Keratinocyte (primary cell): ENCODE measurements at regions not wholly inside any gene's neighbourhood (a gene's known extent, or its start where the extent isn't known, plus 50 kb on each side); places are given as distances from the start of the nearest gene placed in this dataset.
A peak's percentile ranks its signal among the peaks of the same experiment; 100 is the strongest.

ENCODE experiments used
- DNase-seq: peaks from one replicate; pipeline ENCODE4 v3.0.0-alpha.2; 2011; ENCODE audit warnings: low read depth, missing footprints, low spot score
- FAIRE-seq: peaks from 2 replicates; lab custom pipeline; 2011; peaks lifted over from hg19 to GRCh38; lab: Jason Lieb, UNC
- H2AFZ ChIP-seq: 2 replicates; pipeline ENCODE4 v1.6.0; 2012; ENCODE audit warnings: low read length, control low read depth, inconsistent platforms; ENCODE audit not compliant: control insufficient read depth
- H3K27ac ChIP-seq: 2 replicates; pipeline ENCODE4 v1.5.1; 2011; ENCODE audit warnings: low read length; ENCODE audit not compliant: control insufficient read depth, insufficient read depth
- H3K27me3 ChIP-seq: 3 replicates; pipeline ENCODE4 v1.6.0; 2011; ENCODE audit warnings: low read length; ENCODE audit not compliant: control insufficient read depth, insufficient read depth; ENCODE audit errors: extremely low read depth
- H3K36me3 ChIP-seq, 2 experiments: 2 replicates in 1 of 2; 3 replicates in 1 of 2; pipeline ENCODE4 v1.5.1; 2011; ENCODE audit warnings: low read length in 2 of 2, mild to moderate bottlenecking in 1 of 2; ENCODE audit not compliant: control insufficient read depth in 2 of 2, insufficient read depth in 2 of 2; ENCODE audit errors: extremely low read depth in 1 of 2
- H3K4me1 ChIP-seq: 3 replicates; pipeline ENCODE4 v1.5.1; 2011; ENCODE audit warnings: low read length; ENCODE audit not compliant: control insufficient read depth, insufficient read depth; ENCODE audit errors: extremely low read depth
- H3K4me2 ChIP-seq: 3 replicates; pipeline ENCODE4 v1.6.0; 2011; ENCODE audit warnings: low read depth, low read length; ENCODE audit not compliant: control insufficient read depth, insufficient read depth; ENCODE audit errors: extremely low read depth
- H3K4me3 ChIP-seq, 3 experiments: fragments of 200-600 bp in 1 of 3; sonication (generic) in 1 of 3; 2 replicates in 2 of 3; 3 replicates in 1 of 3; pipeline ENCODE4 v1.5.1; 2011 to 2016; ENCODE audit warnings: low read length in 3 of 3, mild to moderate bottlenecking in 3 of 3, control low read depth in 2 of 3, inconsistent platforms in 1 of 3, low read depth in 1 of 3, mixed read lengths in 1 of 3, mixed run types in 1 of 3, moderate library complexity in 1 of 3; ENCODE audit not compliant: control insufficient read depth in 2 of 3, insufficient read depth in 2 of 3; ENCODE audit errors: extremely low read depth in 1 of 3
- H3K79me2 ChIP-seq: 2 replicates; pipeline ENCODE4 v1.6.0; 2012; ENCODE audit warnings: low read length; ENCODE audit not compliant: control insufficient read depth, insufficient read depth
- H3K9ac ChIP-seq: 3 replicates; pipeline ENCODE4 v1.6.0; 2011; ENCODE audit warnings: low read length; ENCODE audit not compliant: control insufficient read depth, insufficient read depth; ENCODE audit errors: extremely low read depth
- H3K9me1 ChIP-seq: 3 replicates; pipeline ENCODE4 v1.6.0; 2011; ENCODE audit warnings: low read length; ENCODE audit not compliant: control insufficient read depth, insufficient read depth; ENCODE audit errors: extremely low read depth
- H3K9me3 ChIP-seq: 2 replicates; pipeline ENCODE4 v1.5.1; 2012; ENCODE audit warnings: low read depth, low read length; ENCODE audit not compliant: control insufficient read depth
- H4K20me1 ChIP-seq: 3 replicates; pipeline ENCODE4 v1.6.0; 2011; ENCODE audit warnings: low read length; ENCODE audit not compliant: control insufficient read depth, insufficient read depth; ENCODE audit errors: extremely low read depth
- CTCF ChIP-seq, 3 experiments: IDR thresholded peaks in 1 of 3; conservative IDR thresholded peaks in 1 of 3; optimal IDR thresholded peaks in 1 of 3; 2 replicates in 2 of 3; 3 replicates in 1 of 3; pipeline versions ENCODE3 to v1.5.1; 2011; ENCODE audit warnings: low read length in 3 of 3, mild to moderate bottlenecking in 3 of 3, moderate library complexity in 2 of 3, control low read depth in 1 of 3, inconsistent platforms in 1 of 3; ENCODE audit not compliant: insufficient read depth in 2 of 3; ENCODE audit errors: extremely low read depth in 1 of 3
- EZH2 ChIP-seq: IDR thresholded peaks from one replicate; pipeline ENCODE4 v1.6.1; 2012; ENCODE audit warnings: inconsistent platforms, mild to moderate bottlenecking, low read length, moderate library complexity
- dilution Hi-C: fragments of 300-500 bp; cut with MboI; formaldehyde crosslinking; loops from one replicate; pipeline ENCODE4 v1.7.0; 2020; ENCODE audit warnings: low sequenced_read_pairs; ENCODE audit not compliant: extremely low pct_ligation_motif_present

GRCh38 chr4:104860238-104861123 is 286.2 kb upstream of the TET2 start:
- no peaks in the 10 kb centered on the region for H3K79me2 ChIP-seq
- DNase-seq, result no peak
- H3K9me3 ChIP-seq, result no peaks in the 10 kb centered on the region
- no peaks in the 10 kb centered on the region for H3K4me1 ChIP-seq
- H2AFZ ChIP-seq, result peak overlapping the region; percentile 16
- H3K27ac ChIP-seq, result no peak overlapping the region
- dilution Hi-C loops, result no loop called here
- no peaks in the 10 kb centered on the region for H4K20me1 ChIP-seq
- no peak overlapping the region for H3K4me2 ChIP-seq
- peak; percentile 81 for FAIRE-seq
- no peak overlapping the region for H3K9ac ChIP-seq
- no peak overlapping the region for H3K4me3 ChIP-seq
- TF ChIP-seq EZH2 (no peak), CTCF (optimal IDR thresholded peaks at IDR 0.05 in 1 of 3, IDR thresholded peaks at IDR 0.05 in 1 of 3, conservative IDR thresholded peaks at IDR 0.05 in 1 of 3; ENCODE audit: extremely low read depth in 1 of 3, insufficient read depth in 2 of 3, low read length in 3 of 3) (peak; percentile 58 to 85 (median 75))
- H3K9me1 ChIP-seq, result no peaks in the 10 kb centered on the region
- H3K27me3 ChIP-seq, result no peaks in the 10 kb centered on the region
- no peaks in the 10 kb centered on the region for H3K36me3 ChIP-seq

DNA sequence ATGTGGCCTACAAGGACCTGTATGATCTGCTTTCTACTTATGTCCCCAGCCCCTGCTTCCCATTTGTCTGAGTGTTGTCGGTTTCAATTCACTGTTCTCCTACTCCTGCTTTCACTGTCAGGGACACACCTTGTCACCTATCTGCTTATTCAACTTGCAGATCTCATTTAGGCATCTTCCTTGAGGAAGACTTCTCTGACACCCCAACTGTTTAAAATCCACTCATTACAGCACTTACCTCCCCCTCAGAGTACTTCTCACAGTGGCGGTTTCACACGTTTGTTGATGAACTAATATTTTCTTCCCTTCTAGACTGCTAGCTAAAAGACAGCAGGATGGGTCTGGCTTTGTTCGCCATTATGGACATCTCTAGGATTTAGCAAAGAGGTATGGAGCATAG is 279.9 kb upstream of the TET2 start:
- no peaks in the 10 kb centered on the region for H3K9me1 ChIP-seq
- H2AFZ ChIP-seq, result no peak overlapping the region
- no peak overlapping the region for H3K4me2 ChIP-seq
- no peak overlapping the region for H3K4me3 ChIP-seq
- H3K27ac ChIP-seq, result no peak overlapping the region
- H3K9me3 ChIP-seq, result no peaks in the 10 kb centered on the region
- no peak for DNase-seq
- H3K27me3 ChIP-seq, result no peaks in the 10 kb centered on the region
- H3K36me3 ChIP-seq, result no peaks in the 10 kb centered on the region
- no peak for FAIRE-seq
- H3K79me2 ChIP-seq, result no peaks in the 10 kb centered on the region
- H3K4me1 ChIP-seq, result peaks cover 8% of the 10 kb centered on the region
- no peaks in the 10 kb centered on the region for H4K20me1 ChIP-seq
- no peak overlapping the region for H3K9ac ChIP-seq
- TF ChIP-seq EZH2 (no peak), CTCF (optimal IDR thresholded peaks at IDR 0.05 in 1 of 3, IDR thresholded peaks at IDR 0.05 in 1 of 3, conservative IDR thresholded peaks at IDR 0.05 in 1 of 3; ENCODE audit: extremely low read depth in 1 of 3, insufficient read depth in 2 of 3, low read length in 3 of 3) (no peak)
- dilution Hi-C loops, result no loop called here
